Embryonic facial prominence (tissue), 1 donor: ENCODE measurements at regions not wholly inside any gene's neighbourhood (a gene's known extent, or its start where the extent isn't known, plus 50 kb on each side); places are given as distances from the start of the nearest gene placed in this dataset.

Experiments
- DNase-seq: peaks from one replicate; pipeline ENCODE4 v3.0.0-alpha.2; 2016; ENCODE audit errors: extremely low spot score

GRCh38 chr1:168782559-168783116 is 53.6 kb upstream of the DPT start:
- DNase-seq, result no peak

- no peak for DNase-seq
Observed at GRCh38 chr1:168783458-168784210, 54.6 kb upstream of the DPT start.

- no peak for DNase-seq
Observed at GRCh38 chr1:168786476-168787330, 57.7 kb upstream of the DPT start.

GRCh38 chr1:168788258-168788657 is 59.3 kb upstream of the DPT start:
- DNase-seq, result no peak

GRCh38 chr1:168789501-168789900 is 60.5 kb upstream of the DPT start:
- no peak for DNase-seq

GRCh38 chr1:168792142-168792541 is 63.1 kb upstream of the DPT start:
- DNase-seq, result no peak

- DNase-seq, result no peak
Observed at GRCh38 chr1:168792592-168793125, 63.7 kb upstream of the DPT start.

GRCh38 chr1:168794057-168794456 is 65.1 kb upstream of the DPT start:
- no peak for DNase-seq

- DNase-seq, result no peak
Observed at GRCh38 chr1:168795681-168796080, 66.7 kb upstream of the DPT start.

GRCh38 chr1:168799927-168800605 is 71.1 kb upstream of the DPT start:
- DNase-seq, result no peak

- DNase-seq, result no peak
Observed at GRCh38 chr1:168801032-168801745, 72.2 kb upstream of the DPT start.

GRCh38 chr1:168803806-168804510 is 75.0 kb upstream of the DPT start:
- DNase-seq, result no peak

GRCh38 chr1:168806952-168807351 is 77.9 kb upstream of the DPT start:
- no peak for DNase-seq

GRCh38 chr1:168811176-168811575 is 82.2 kb upstream of the DPT start:
- no peak for DNase-seq

- DNase-seq, result no peak
Observed at GRCh38 chr1:168819668-168820067, 90.7 kb upstream of the DPT start.

GRCh38 chr1:168821434-168821833 is 92.4 kb upstream of the DPT start:
- no peak for DNase-seq

GRCh38 chr1:168822911-168823310 is 93.9 kb upstream of the DPT start:
- DNase-seq, result no peak

GRCh38 chr1:168823988-168824387 is 95.0 kb upstream of the DPT start:
- DNase-seq, result no peak

GRCh38 chr1:168824418-168825065 is 95.5 kb upstream of the DPT start:
- DNase-seq, result no peak

- DNase-seq, result no peak
Observed at GRCh38 chr1:168825129-168825528, 96.1 kb upstream of the DPT start.
